Hindlimb muscle (tissue), 1 donor: ENCODE measurements at regions not wholly inside any gene's neighbourhood (a gene's known extent, or its start where the extent isn't known, plus 50 kb on each side); places are given as distances from the start of the nearest gene placed in this dataset.
"Not testable (repeated sequence)": the region's sequence is repeated elsewhere in the genome, so short reads cannot be mapped to it uniquely, and the experiment has no call there.

Experiments used
- DNase-seq: peaks from one replicate; pipeline ENCODE4 v3.0.0-alpha.2; 2013

- DNase-seq, result not testable (repeated sequence)
Observed at GRCh38 chr20:29566901-29567635, 1690.4 kb upstream of the DEFB115 start.

DNA sequence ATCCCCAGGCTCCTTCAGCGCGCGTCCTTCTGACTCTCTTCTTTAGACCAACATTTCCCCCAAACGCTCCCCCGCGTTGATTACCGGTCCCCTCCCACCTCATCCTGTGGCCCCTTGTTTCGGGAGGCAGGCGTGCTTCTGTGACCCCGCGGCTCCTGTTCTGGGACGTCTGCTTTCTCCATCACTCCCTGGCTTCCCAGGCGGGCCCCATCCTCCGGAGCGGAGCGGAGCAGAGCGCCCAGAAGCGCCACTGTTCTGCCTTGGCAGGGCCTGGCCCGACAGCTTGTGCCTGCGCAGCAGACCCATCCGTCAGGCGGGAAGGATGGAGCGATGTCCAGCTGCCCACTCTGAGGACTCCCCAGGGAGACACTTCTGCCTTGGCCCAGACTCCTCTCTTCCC, 1689.8 kb upstream of the DEFB115 start:
- not testable (repeated sequence) for DNase-seq

GRCh38 chr20:29570126-29570525, 1687.3 kb upstream of the DEFB115 start:
- not testable (repeated sequence) for DNase-seq

DNA sequence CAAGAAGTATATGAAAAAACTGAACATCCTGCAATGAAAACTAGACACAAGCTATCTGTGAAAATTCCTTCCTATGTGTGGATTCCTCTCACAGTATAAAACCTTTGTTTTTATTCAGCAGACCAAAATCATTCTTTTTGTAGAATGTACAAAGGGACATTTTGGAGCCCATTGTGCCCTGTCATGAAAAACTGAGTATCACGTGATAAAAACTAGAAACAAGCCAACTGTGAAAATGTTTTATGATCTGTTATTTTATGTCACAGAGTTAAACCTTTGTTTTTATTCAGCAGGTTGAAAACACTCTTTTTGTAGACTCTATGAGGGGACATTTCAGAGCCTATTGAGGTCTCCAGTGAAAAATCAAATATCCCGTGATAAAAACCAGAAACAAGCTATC, 1667.9 kb upstream of the DEFB115 start:
- not testable (repeated sequence) for DNase-seq

GRCh38 chr20:29604163-29604562, 1653.3 kb upstream of the DEFB115 start:
- DNase-seq, result not testable (repeated sequence)

DNA sequence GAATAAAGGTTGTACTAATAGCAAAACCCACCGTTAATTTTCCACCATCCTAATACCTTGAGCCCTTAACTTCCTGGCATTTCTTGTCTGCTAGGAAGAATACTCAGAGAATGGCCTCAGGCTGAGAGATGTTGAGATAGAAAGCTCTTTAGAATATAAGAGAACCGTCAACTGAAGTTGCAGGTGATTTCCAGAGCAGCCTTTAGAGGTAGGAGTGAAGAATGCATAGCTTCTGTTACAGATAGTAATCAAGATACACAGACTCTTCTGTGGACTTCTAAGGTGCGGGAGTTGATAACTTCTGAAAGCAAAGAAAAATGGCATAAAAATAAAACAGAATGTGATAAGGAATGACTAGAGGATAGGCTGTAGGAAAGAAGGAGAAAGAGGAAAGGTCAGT, 1651.3 kb upstream of the DEFB115 start:
- DNase-seq, result not testable (repeated sequence)

GRCh38 chr20:29629395-29629794, 1628.1 kb upstream of the DEFB115 start:
- DNase-seq, result not testable (repeated sequence)
